HEK293 (cell line): ENCODE measurements at regions not wholly inside any gene's neighbourhood (a gene's known extent, or its start where the extent isn't known, plus 50 kb on each side); places are given as distances from the start of the nearest gene placed in this dataset.

Source experiments
- CTCF ChIA-PET: fragments of 350-600 bp; formaldehyde crosslinking; extraction: SDS; loops from one replicate; lab custom pipeline; 2021; ENCODE audit warnings: antibody characterized with exemption; lab: Yijun Ruan, JAX
- POLR2A ChIA-PET: fragments of 300-600 bp; formaldehyde crosslinking; extraction: SDS; loops from one replicate; lab custom pipeline; 2020; ENCODE audit warnings: antibody characterized with exemption, inconsistent platforms; lab: Yijun Ruan, JAX
- H3K27ac ChIP-seq: fragments of 200-500 bp; sonication (Bioruptor generic); 2 replicates; pipeline ENCODE4 v1.5.1; 2014; ENCODE audit warnings: low read depth, low read length, control low read depth, inconsistent platforms; ENCODE audit errors: extremely low read depth
- H3K36me3 ChIP-seq, 2 experiments: fragments of 200-500 bp in 1 of 2; sonication (Bioruptor generic) in 1 of 2; 1 replicate in 1 of 2; 2 replicates in 1 of 2; pipeline ENCODE4 v1.5.1; 2014 to 2017; ENCODE audit warnings: inconsistent platforms in 2 of 2, low read length in 2 of 2; ENCODE audit not compliant: control insufficient read depth in 2 of 2, insufficient read depth in 1 of 2
- H3K4me1 ChIP-seq: fragments of 200-500 bp; sonication (Bioruptor generic); 2 replicates; pipeline ENCODE4 v1.5.1; 2014; ENCODE audit warnings: mild to moderate bottlenecking, low read length, inconsistent platforms; ENCODE audit not compliant: control insufficient read depth, insufficient read depth
- H3K4me3 ChIP-seq: 2 replicates; pipeline ENCODE4 v1.5.1; 2011; ENCODE audit warnings: low read depth, mild to moderate bottlenecking, control low read depth, low read length, moderate library complexity
- H3K9me3 ChIP-seq: fragments of 200-500 bp; sonication (Bioruptor generic); 2 replicates; pipeline ENCODE4 v1.5.1; 2014; ENCODE audit warnings: low read depth, low read length, inconsistent platforms; ENCODE audit not compliant: control insufficient read depth, insufficient read depth
- FEZF1 ChIP-seq: fragments of 450-650 bp; formaldehyde crosslinking; IDR thresholded peaks from 2 replicates; pipeline ENCODE4 v1.5.1; 2016; ENCODE audit warnings: missing biosample characterization, missing genetic modification characterization
- HOXA7 ChIP-seq: sonication (generic); formaldehyde crosslinking; IDR thresholded peaks from 2 replicates; pipeline ENCODE4 v1.8.1; 2022; ENCODE audit warnings: missing genetic modification reagents, borderline replicate concordance
- HOXD13 ChIP-seq: sonication (generic); formaldehyde crosslinking; IDR thresholded peaks from 2 replicates; pipeline ENCODE4 v1.8.0; 2022; ENCODE audit warnings: missing genetic modification reagents, borderline replicate concordance
- INSM2 ChIP-seq: fragments of 450-650 bp; formaldehyde crosslinking; IDR thresholded peaks from 2 replicates; pipeline ENCODE4 v1.5.1; 2016; ENCODE audit warnings: missing biosample characterization, missing genetic modification characterization
- SCRT2 ChIP-seq: fragments of 450-650 bp; formaldehyde crosslinking; IDR thresholded peaks from 2 replicates; pipeline ENCODE4 v1.5.1; 2016; ENCODE audit warnings: missing biosample characterization, missing genetic modification characterization
- WT1 ChIP-seq: fragments of 450-650 bp; formaldehyde crosslinking; IDR thresholded peaks from 2 replicates; pipeline ENCODE4 v1.5.1; 2016; ENCODE audit warnings: missing biosample characterization, missing genetic modification characterization
- YY2 ChIP-seq: fragments of 450-650 bp; formaldehyde crosslinking; IDR thresholded peaks from 2 replicates; pipeline ENCODE4 v1.5.1; 2016; ENCODE audit warnings: missing biosample characterization, missing genetic modification characterization
- ZNF10 ChIP-seq: fragments of 450-650 bp; formaldehyde crosslinking; IDR thresholded peaks from 2 replicates; pipeline ENCODE4 v1.5.1; 2017; ENCODE audit warnings: missing biosample characterization, missing genetic modification characterization
- ZNF140 ChIP-seq: fragments of 450-650 bp; formaldehyde crosslinking; IDR thresholded peaks from 2 replicates; pipeline ENCODE4 v1.5.1; 2016; ENCODE audit warnings: missing biosample characterization, missing genetic modification characterization
- ZNF157 ChIP-seq: fragments of 450-650 bp; formaldehyde crosslinking; IDR thresholded peaks from 2 replicates; pipeline ENCODE4 v1.5.1; 2016; ENCODE audit warnings: missing biosample characterization, missing genetic modification characterization
- ZNF16 ChIP-seq: fragments of 450-650 bp; formaldehyde crosslinking; IDR thresholded peaks from 2 replicates; pipeline ENCODE4 v1.5.1; 2016; ENCODE audit warnings: low read depth, missing biosample characterization, missing genetic modification characterization
- ZNF211 ChIP-seq: fragments of 450-650 bp; formaldehyde crosslinking; IDR thresholded peaks from 2 replicates; pipeline ENCODE4 v1.5.1; 2016; ENCODE audit warnings: low read depth, missing biosample characterization, missing genetic modification characterization
- ZNF280D ChIP-seq: fragments of 450-650 bp; formaldehyde crosslinking; IDR thresholded peaks from 2 replicates; pipeline ENCODE4 v1.5.1; 2016; ENCODE audit warnings: missing biosample characterization, missing genetic modification characterization
- ZNF302 ChIP-seq: fragments of 450-650 bp; formaldehyde crosslinking; IDR thresholded peaks from 2 replicates; pipeline ENCODE4 v1.5.1; 2016; ENCODE audit warnings: missing biosample characterization, missing genetic modification characterization, low read depth
- ZNF398 ChIP-seq: fragments of 450-650 bp; formaldehyde crosslinking; IDR thresholded peaks from 2 replicates; pipeline ENCODE4 v1.5.1; 2017; ENCODE audit warnings: missing biosample characterization, missing genetic modification characterization
- ZNF48 ChIP-seq: fragments of 450-650 bp; formaldehyde crosslinking; IDR thresholded peaks from 2 replicates; pipeline ENCODE4 v1.5.1; 2016; ENCODE audit warnings: missing biosample characterization, missing genetic modification characterization
- ZNF518A ChIP-seq: fragments of 450-650 bp; formaldehyde crosslinking; conservative IDR thresholded peaks from 2 replicates; pipeline ENCODE4 v1.5.1; 2016; ENCODE audit warnings: low read depth, missing biosample characterization, missing genetic modification characterization
- ZNF530 ChIP-seq: fragments of 450-650 bp; formaldehyde crosslinking; IDR thresholded peaks from 2 replicates; pipeline ENCODE4 v1.5.1; 2016; ENCODE audit warnings: low read depth, missing biosample characterization, missing genetic modification characterization
- ZNF768 ChIP-seq: fragments of 450-650 bp; formaldehyde crosslinking; IDR thresholded peaks from 2 replicates; pipeline ENCODE4 v1.5.1; 2018; ENCODE audit warnings: missing biosample characterization, mild to moderate bottlenecking, missing genetic modification characterization
- ZNF791 ChIP-seq: fragments of 450-650 bp; formaldehyde crosslinking; IDR thresholded peaks from 2 replicates; pipeline ENCODE4 v1.5.1; 2016; ENCODE audit warnings: missing biosample characterization, missing genetic modification characterization
- ZSCAN16 ChIP-seq: fragments of 450-650 bp; formaldehyde crosslinking; IDR thresholded peaks from 2 replicates; pipeline ENCODE4 v1.5.1; 2016; ENCODE audit warnings: missing biosample characterization, missing genetic modification characterization
- ZXDB ChIP-seq: fragments of 450-650 bp; formaldehyde crosslinking; IDR thresholded peaks from 2 replicates; pipeline ENCODE4 v1.5.1; 2016; ENCODE audit warnings: missing biosample characterization, missing genetic modification characterization

GRCh38 chr4:33989820-33990443 lies 2254.4 kb downstream of the ARAP2 start (continued):
- TF ChIP-seq INSM2 (tag by site-specific recombination) (no peak), ZNF530 (tag by site-specific recombination) (no peak)

- TF ChIP-seq ZXDB (tag by site-specific recombination) = no peak
- no peak for TF ChIP-seq ZNF518A (tag by site-specific recombination)
- TF ChIP-seq ZNF48 = no peak
- no peak for TF ChIP-seq WT1
- TF ChIP-seq SCRT2 = no peak
- no peak for TF ChIP-seq ZNF16 (tag by site-specific recombination)
- no peak for TF ChIP-seq ZNF157
- TF ChIP-seq ZNF211 (tag by site-specific recombination) = no peak
- Histone ChIP-seq H3K4me1 (no peaks in the 10 kb centered on the region), H3K27ac (no peak overlapping the region), H3K36me3 (no peaks in the 10 kb centered on the region), H3K9me3 (no peaks in the 10 kb centered on the region), H3K4me3 (no peak overlapping the region)
- POLR2A ChIA-PET = no interaction called here
- CTCF ChIA-PET = no interaction called here
Observed at GRCh38 chr4:33996075-33996718, 2248.1 kb downstream of the ARAP2 start.

GRCh38 chr4:33998291-33998690 lies 2246.0 kb downstream of the ARAP2 start:
- Histone ChIP-seq H3K4me1 (no peaks in the 10 kb centered on the region), H3K27ac (no peak overlapping the region), H3K36me3 (no peaks in the 10 kb centered on the region), H3K4me3 (no peak overlapping the region), H3K9me3 (no peaks in the 10 kb centered on the region)
- no peak for TF ChIP-seq ZNF280D (tag by site-specific recombination)
- no peak for TF ChIP-seq ZNF398 (tag by site-specific recombination)
- no peak for TF ChIP-seq YY2
- TF ChIP-seq ZNF140 (tag by site-specific recombination) = no peak
- no peak for TF ChIP-seq HOXA7 (CRISPR knock-in tag)
- TF ChIP-seq ZNF768 (tag by site-specific recombination) = no peak
- no peak for TF ChIP-seq FEZF1
- no peak for TF ChIP-seq ZNF16 (tag by site-specific recombination)
- no peak for TF ChIP-seq ZSCAN16 (tag by site-specific recombination)
- TF ChIP-seq ZNF302 (tag by site-specific recombination) = no peak
- TF ChIP-seq HOXD13 (CRISPR knock-in tag) = no peak
- TF ChIP-seq ZNF791 (tag by site-specific recombination) = no peak
- TF ChIP-seq ZNF10 (tag by site-specific recombination) = no peak
- CTCF ChIA-PET = no interaction called here
- POLR2A ChIA-PET = no interaction called here
